SU-DHL-6 (cell line): ENCODE measurements at regions not wholly inside any gene's neighbourhood (a gene's known extent, or its start where the extent isn't known, plus 50 kb on each side); places are given as distances from the start of the nearest gene placed in this dataset.
A peak's percentile ranks its signal among the peaks of the same experiment; 100 is the strongest.

ENCODE experiments used
- H2AFZ ChIP-seq: fragments of 200-600 bp; sonication (generic); 2 replicates; pipeline ENCODE4 v1.6.1; 2014; ENCODE audit warnings: low read depth, mild to moderate bottlenecking, moderate library complexity, mixed read lengths, antibody characterized with exemption, low read length; ENCODE audit not compliant: severe bottlenecking
- H3F3A ChIP-seq: fragments of 200-600 bp; shearing (Covaris generic); 2 replicates; pipeline ENCODE4 v1.6.0; 2016; ENCODE audit warnings: antibody characterized with exemption, mild to moderate bottlenecking; ENCODE audit not compliant: insufficient read depth
- H3K27ac ChIP-seq: fragments of 200-600 bp; sonication (generic); 2 replicates; pipeline ENCODE4 v1.5.1; 2016; ENCODE audit warnings: low read depth, mild to moderate bottlenecking, low read length, moderate library complexity, mixed read lengths
- H3K27me3 ChIP-seq: fragments of 200-600 bp; sonication (generic), shearing (Covaris generic); 2 replicates; pipeline ENCODE4 v1.6.0; 2014; ENCODE audit warnings: mild to moderate bottlenecking, low read length
- H3K36me3 ChIP-seq: fragments of 200-600 bp; sonication (generic); 2 replicates; pipeline ENCODE4 v1.6.1; 2014; ENCODE audit warnings: mild to moderate bottlenecking, low read length, mixed read lengths
- H3K4me2 ChIP-seq: fragments of 300-600, 200-600 bp; shearing (Covaris generic), sonication (generic); 2 replicates; pipeline ENCODE4 v1.6.0; 2014; ENCODE audit warnings: low read length, low read depth, mild to moderate bottlenecking; ENCODE audit not compliant: poor library complexity, severe bottlenecking
- H3K4me3 ChIP-seq: fragments of 200-600 bp; sonication (generic); 2 replicates; pipeline ENCODE4 v1.5.1; 2014; ENCODE audit warnings: antibody characterized with exemption, low read length, mild to moderate bottlenecking, mixed read lengths; ENCODE audit not compliant: insufficient read depth, poor library complexity, severe bottlenecking
- H3K79me2 ChIP-seq: fragments of 200-600 bp; sonication (generic); 2 replicates; pipeline ENCODE4 v1.6.1; 2014; ENCODE audit warnings: mild to moderate bottlenecking, low read length, moderate library complexity; ENCODE audit not compliant: insufficient read depth
- H3K9ac ChIP-seq: fragments of 200-600 bp; sonication (generic); 2 replicates; pipeline ENCODE4 v1.7.0; 2014; ENCODE audit warnings: mild to moderate bottlenecking, low read length
- H3K9me2 ChIP-seq: fragments of 200-600 bp; sonication (generic); replicated peaks from 2 replicates; pipeline ENCODE4 v1.6.1; 2014; ENCODE audit warnings: low read length; ENCODE audit not compliant: insufficient read depth
- H3K9me3 ChIP-seq: fragments of 200-600 bp; sonication (generic); 2 replicates; pipeline ENCODE4 v1.6.1; 2014; ENCODE audit warnings: low read length, mixed read lengths; ENCODE audit not compliant: insufficient read depth
- H4K20me1 ChIP-seq: fragments of 200-600 bp; sonication (generic); 2 replicates; pipeline ENCODE4 v1.6.1; 2014; ENCODE audit warnings: low read depth, mild to moderate bottlenecking, antibody characterized with exemption, low read length, moderate library complexity, mixed read lengths
- CTCF ChIP-seq: fragments of 200-600 bp; sonication (generic); IDR thresholded peaks from one replicate; pipeline ENCODE4 v1.5.1; 2017; ENCODE audit warnings: antibody characterized with exemption, mild to moderate bottlenecking, low read length, moderate library complexity; ENCODE audit not compliant: insufficient read depth, poor library complexity, severe bottlenecking
- EZH2phosphoT487 ChIP-seq: fragments of 200-600 bp; sonication (generic), shearing (Covaris generic); conservative IDR thresholded peaks from 2 replicates; pipeline ENCODE4 v1.6.1; 2018; ENCODE audit warnings: mild to moderate bottlenecking, antibody characterized with exemption, low read length, moderate library complexity, mixed read lengths

GRCh38 chr1:189609167-189609566 lies 868.5 kb downstream of the BRINP3 start:
- no peaks in the 10 kb centered on the region for H3K9me2 ChIP-seq
- H3K4me2 ChIP-seq: no peak overlapping the region
- no peaks in the 10 kb centered on the region for H3K27me3 ChIP-seq
- no peak for TF ChIP-seq CTCF
- TF ChIP-seq EZH2phosphoT487: no peak
- no peak overlapping the region for H3K4me3 ChIP-seq
- no peaks in the 10 kb centered on the region for H4K20me1 ChIP-seq
- H2AFZ ChIP-seq: peak overlapping the region; percentile 34
- H3K9ac ChIP-seq: no peak overlapping the region
- no peaks in the 10 kb centered on the region for H3K36me3 ChIP-seq
- H3K9me3 ChIP-seq: no peaks in the 10 kb centered on the region
- no peaks in the 10 kb centered on the region for H3F3A ChIP-seq
- no peaks in the 10 kb centered on the region for H3K79me2 ChIP-seq
- no peak overlapping the region for H3K27ac ChIP-seq

GRCh38 chr1:189616893-189617292 lies 860.8 kb downstream of the BRINP3 start:
- Histone ChIP-seq H2AFZ (peak overlapping the region; percentile 5), H3K9ac (no peak overlapping the region), H3K79me2 (no peaks in the 10 kb centered on the region), H3K9me3 (no peaks in the 10 kb centered on the region), H3K4me3 (no peak overlapping the region), H3K27ac (no peak overlapping the region), H3K9me2 (no peaks in the 10 kb centered on the region), H3F3A (no peaks in the 10 kb centered on the region), H3K27me3 (no peaks in the 10 kb centered on the region), H3K36me3 (no peaks in the 10 kb centered on the region), H3K4me2 (no peak overlapping the region), H4K20me1 (no peaks in the 10 kb centered on the region)
- TF ChIP-seq CTCF (no peak), EZH2phosphoT487 (no peak)

- Histone ChIP-seq H3K4me3 (no peak overlapping the region), H3K27me3 (no peaks in the 10 kb centered on the region), H2AFZ (peak overlapping the region; percentile 45), H3K9me2 (no peaks in the 10 kb centered on the region), H3K9ac (no peak overlapping the region), H3F3A (no peaks in the 10 kb centered on the region), H3K36me3 (no peaks in the 10 kb centered on the region), H3K9me3 (no peaks in the 10 kb centered on the region), H4K20me1 (no peaks in the 10 kb centered on the region), H3K4me2 (no peak overlapping the region), H3K27ac (no peak overlapping the region), H3K79me2 (no peaks in the 10 kb centered on the region)
- TF ChIP-seq EZH2phosphoT487 (no peak), CTCF (no peak)
These were observed 857.9 kb downstream of the BRINP3 start for GRCh38 chr1:189619682-189620332.
